T-helper 1 cell treated with Interleukin-12 subunit alpha and Interleukin-12 subunit beta and Interleukin-4 antibody, amounts not matched to agents 30 μg/mL and 1 μg/mL, for 36 hours (primary cell): ENCODE measurements at regions not wholly inside any gene's neighbourhood (a gene's known extent, or its start where the extent isn't known, plus 50 kb on each side); places are given as distances from the start of the nearest gene placed in this dataset.
"Not testable (repeated sequence)": the region's sequence is repeated elsewhere in the genome, so short reads cannot be mapped to it uniquely, and the experiment has no call there.

ENCODE experiments used
- H3K27ac Mint-ChIP-seq: one replicate; pipeline ENCODE4 v1.8.0; 2021; ENCODE audit warnings: mild to moderate bottlenecking, mixed read lengths
- H3K27me3 Mint-ChIP-seq: one replicate; pipeline ENCODE4 v1.8.0; 2021; ENCODE audit warnings: low read depth, mixed read lengths
- H3K36me3 Mint-ChIP-seq: one replicate; pipeline ENCODE4 v1.8.0; 2021; ENCODE audit warnings: low read depth, mixed read lengths
- H3K4me1 Mint-ChIP-seq: one replicate; pipeline ENCODE4 v1.8.0; 2021; ENCODE audit warnings: low read depth, mixed read lengths
- H3K4me3 Mint-ChIP-seq: one replicate; pipeline ENCODE4 v1.8.0; 2021; ENCODE audit warnings: mild to moderate bottlenecking, moderate library complexity, mixed read lengths
- H3K9me3 Mint-ChIP-seq: one replicate; pipeline ENCODE4 v1.8.0; 2021; ENCODE audit warnings: mixed read lengths

- Mint-ChIP-seq H3K27me3 (peaks cover 44% of the 10 kb centered on the region), H3K36me3 (peaks cover 10% of the 10 kb centered on the region), H3K9me3 (no peaks in the 10 kb centered on the region), H3K4me3 (no peak overlapping the region), H3K27ac (peak overlapping the region; percentile 16), H3K4me1 (peaks cover 24% of the 10 kb centered on the region)
Observed at GRCh38 chr13:50244713-50245574, 229.7 kb downstream of the KCNRG start.

DNA sequence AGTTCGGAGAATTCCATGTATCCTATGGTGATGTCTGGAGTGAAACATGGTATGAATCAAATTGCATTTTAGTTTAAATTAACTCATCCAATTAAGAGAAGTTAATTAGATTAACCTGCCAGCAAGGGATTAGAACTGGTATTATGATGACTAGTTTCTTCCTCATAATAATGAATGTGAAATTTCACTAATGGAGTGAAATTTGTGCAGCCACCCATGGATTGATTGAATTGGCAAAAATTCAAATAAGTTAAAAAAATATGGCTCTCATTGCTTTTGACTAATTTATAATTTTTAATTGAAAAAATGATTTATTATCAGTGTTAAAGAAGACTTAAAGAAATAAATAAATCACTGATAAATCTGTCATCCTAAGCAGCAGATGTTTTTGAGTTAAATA, 232.0 kb downstream of the KCNRG start:
- H3K4me3 Mint-ChIP-seq, result no peak overlapping the region
- H3K36me3 Mint-ChIP-seq, result peaks cover 8% of the 10 kb centered on the region
- peaks cover under 1% of the 10 kb centered on the region for H3K9me3 Mint-ChIP-seq
- no peak overlapping the region for H3K27ac Mint-ChIP-seq
- H3K27me3 Mint-ChIP-seq, result peaks cover 49% of the 10 kb centered on the region
- peaks cover 26% of the 10 kb centered on the region for H3K4me1 Mint-ChIP-seq

DNA sequence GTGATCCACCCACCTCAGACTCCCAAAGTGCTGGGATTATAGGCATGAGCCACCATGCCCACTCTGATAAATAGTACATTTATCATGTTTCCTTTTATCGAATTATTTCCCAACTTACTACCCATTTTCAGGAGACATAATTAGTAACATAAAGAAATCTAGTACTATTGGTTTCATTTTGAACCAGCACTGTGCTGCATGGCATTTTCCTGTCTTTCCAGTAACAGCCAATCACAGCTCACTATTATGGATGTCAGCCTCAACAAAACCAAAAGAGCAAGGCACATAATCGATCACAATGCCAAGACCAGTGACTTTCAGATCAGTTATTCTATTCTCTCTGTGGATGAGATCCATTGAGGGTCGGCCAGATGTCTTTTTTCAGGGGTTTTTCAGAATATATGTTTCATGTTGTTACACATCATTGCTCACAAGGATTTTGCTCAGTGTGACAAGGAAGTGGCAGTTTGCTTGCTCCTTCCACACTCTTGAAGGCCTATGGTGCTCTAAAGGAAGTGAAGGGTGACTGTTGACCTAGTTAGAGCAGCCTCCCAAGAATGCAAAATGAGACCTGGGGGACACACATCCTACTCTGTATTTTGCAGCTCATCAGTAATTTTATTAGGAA, 233.4 kb downstream of the KCNRG start:
- Mint-ChIP-seq H3K27me3 (peaks cover 50% of the 10 kb centered on the region), H3K36me3 (peaks cover 8% of the 10 kb centered on the region), H3K4me3 (no peak overlapping the region), H3K27ac (peak overlapping the region; percentile 8), H3K4me1 (peaks cover 26% of the 10 kb centered on the region), H3K9me3 (peaks cover 6% of the 10 kb centered on the region)

- Mint-ChIP-seq H3K9me3 (peaks cover 6% of the 10 kb centered on the region), H3K4me1 (peaks cover 23% of the 10 kb centered on the region), H3K36me3 (peaks cover 4% of the 10 kb centered on the region)
Observed at GRCh38 chr13:50249144-50249521, 233.9 kb downstream of the KCNRG start.

GRCh38 chr13:50250401-50250800, 235.2 kb downstream of the KCNRG start:
- Mint-ChIP-seq H3K36me3 (peaks cover 2% of the 10 kb centered on the region), H3K27me3 (peaks cover 40% of the 10 kb centered on the region), H3K9me3 (peaks cover 6% of the 10 kb centered on the region), H3K4me3 (no peak overlapping the region), H3K4me1 (peaks cover 17% of the 10 kb centered on the region), H3K27ac (no peak overlapping the region)

More at GRCh38 chr13:50249144-50249521, 233.9 kb downstream of the KCNRG start:
- H3K27ac Mint-ChIP-seq, result no peak overlapping the region
- H3K27me3 Mint-ChIP-seq, result peaks cover 45% of the 10 kb centered on the region
- H3K4me3 Mint-ChIP-seq, result no peak overlapping the region

GRCh38 chr13:50255639-50256038, 240.4 kb downstream of the KCNRG start:
- Mint-ChIP-seq H3K36me3 (no peaks in the 10 kb centered on the region), H3K4me3 (no peak overlapping the region), H3K27me3 (peaks cover 55% of the 10 kb centered on the region)

GRCh38 chr13:50256536-50257321, 241.5 kb downstream of the KCNRG start:
- not testable (repeated sequence) for H3K27ac Mint-ChIP-seq, H3K36me3 Mint-ChIP-seq, H3K9me3 Mint-ChIP-seq
- Mint-ChIP-seq H3K27me3 (peaks cover 54% of the 10 kb centered on the region), H3K4me3 (peak overlapping the region; percentile 19), H3K4me1 (peaks cover 19% of the 10 kb centered on the region)

More at GRCh38 chr13:50255639-50256038, 240.4 kb downstream of the KCNRG start:
- Mint-ChIP-seq H3K27ac (no peak overlapping the region), H3K9me3 (peaks cover 6% of the 10 kb centered on the region), H3K4me1 (peaks cover 19% of the 10 kb centered on the region)

- Mint-ChIP-seq H3K27me3 (peaks cover 47% of the 10 kb centered on the region), H3K4me1 (peaks cover 19% of the 10 kb centered on the region), H3K36me3 (no peaks in the 10 kb centered on the region), H3K9me3 (peaks cover 2% of the 10 kb centered on the region), H3K4me3 (no peak overlapping the region), H3K27ac (no peak overlapping the region)
Observed at GRCh38 chr13:50257646-50258045, 242.4 kb downstream of the KCNRG start.

GRCh38 chr13:50261130-50261901, 246.1 kb downstream of the KCNRG start:
- no peak overlapping the region for H3K27ac Mint-ChIP-seq
- H3K36me3 Mint-ChIP-seq, result no peaks in the 10 kb centered on the region
- H3K27me3 Mint-ChIP-seq, result peaks cover 55% of the 10 kb centered on the region
- H3K9me3 Mint-ChIP-seq, result no peaks in the 10 kb centered on the region
- H3K4me1 Mint-ChIP-seq, result peaks cover 9% of the 10 kb centered on the region
- no peak overlapping the region for H3K4me3 Mint-ChIP-seq

GRCh38 chr13:50267066-50267465, 251.8 kb downstream of the KCNRG start:
- peaks cover 48% of the 10 kb centered on the region for H3K27me3 Mint-ChIP-seq
- no peaks in the 10 kb centered on the region for H3K4me1 Mint-ChIP-seq
- H3K4me3 Mint-ChIP-seq, result no peak overlapping the region
- H3K36me3 Mint-ChIP-seq, result no peaks in the 10 kb centered on the region
- no peak overlapping the region for H3K27ac Mint-ChIP-seq
- H3K9me3 Mint-ChIP-seq, result peaks cover under 1% of the 10 kb centered on the region

- peaks cover 52% of the 10 kb centered on the region for H3K27me3 Mint-ChIP-seq
- H3K4me3 Mint-ChIP-seq, result no peak overlapping the region
- no peaks in the 10 kb centered on the region for H3K36me3 Mint-ChIP-seq
- no peak overlapping the region for H3K27ac Mint-ChIP-seq
- peaks cover 3% of the 10 kb centered on the region for H3K9me3 Mint-ChIP-seq
- H3K4me1 Mint-ChIP-seq, result no peaks in the 10 kb centered on the region
Observed at GRCh38 chr13:50267917-50268316, 252.7 kb downstream of the KCNRG start.

- H3K36me3 Mint-ChIP-seq, result no peaks in the 10 kb centered on the region
- no peaks in the 10 kb centered on the region for H3K4me1 Mint-ChIP-seq
- no peak overlapping the region for H3K27ac Mint-ChIP-seq
- H3K4me3 Mint-ChIP-seq, result no peak overlapping the region
- H3K9me3 Mint-ChIP-seq, result peaks cover 3% of the 10 kb centered on the region
- H3K27me3 Mint-ChIP-seq, result peaks cover 47% of the 10 kb centered on the region
Observed at GRCh38 chr13:50268500-50268899, 253.3 kb downstream of the KCNRG start.

DNA sequence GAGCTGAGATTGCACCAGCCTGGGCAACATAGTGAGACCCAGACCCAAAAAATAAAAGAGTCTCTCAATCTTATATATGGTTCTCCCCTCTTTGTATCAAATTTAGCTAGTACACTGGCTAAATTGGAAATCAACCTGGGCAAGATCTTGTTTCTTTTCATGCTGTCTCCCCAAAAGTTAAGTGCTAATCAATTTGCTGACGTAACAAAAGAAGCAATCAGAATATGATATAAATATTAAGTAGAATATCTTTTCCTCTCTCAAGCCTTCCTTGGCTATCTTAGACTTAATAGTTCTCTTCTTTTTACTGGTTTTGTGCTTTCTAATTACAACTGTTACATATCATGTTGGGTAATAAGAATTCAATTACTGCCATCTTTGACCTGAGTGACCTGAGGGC, 258.9 kb downstream of the KCNRG start:
- Mint-ChIP-seq H3K4me3 (no peak overlapping the region), H3K27me3 (peaks cover 34% of the 10 kb centered on the region), H3K36me3 (no peaks in the 10 kb centered on the region), H3K4me1 (no peaks in the 10 kb centered on the region), H3K27ac (no peak overlapping the region), H3K9me3 (peaks cover 3% of the 10 kb centered on the region)
